GM18502 (cell line): ENCODE measurements at regions not wholly inside any gene's neighbourhood (a gene's known extent, or its start where the extent isn't known, plus 50 kb on each side); places are given as distances from the start of the nearest gene placed in this dataset.

Experiments
- ATAC-seq: cut with Tn5 transposase; IDR thresholded peaks from one replicate; pipeline ENCODE4 v1.9.1; 2021; ENCODE audit warnings: mild to moderate bottlenecking; ENCODE audit not compliant: unreplicated experiment, poor library complexity

DNA sequence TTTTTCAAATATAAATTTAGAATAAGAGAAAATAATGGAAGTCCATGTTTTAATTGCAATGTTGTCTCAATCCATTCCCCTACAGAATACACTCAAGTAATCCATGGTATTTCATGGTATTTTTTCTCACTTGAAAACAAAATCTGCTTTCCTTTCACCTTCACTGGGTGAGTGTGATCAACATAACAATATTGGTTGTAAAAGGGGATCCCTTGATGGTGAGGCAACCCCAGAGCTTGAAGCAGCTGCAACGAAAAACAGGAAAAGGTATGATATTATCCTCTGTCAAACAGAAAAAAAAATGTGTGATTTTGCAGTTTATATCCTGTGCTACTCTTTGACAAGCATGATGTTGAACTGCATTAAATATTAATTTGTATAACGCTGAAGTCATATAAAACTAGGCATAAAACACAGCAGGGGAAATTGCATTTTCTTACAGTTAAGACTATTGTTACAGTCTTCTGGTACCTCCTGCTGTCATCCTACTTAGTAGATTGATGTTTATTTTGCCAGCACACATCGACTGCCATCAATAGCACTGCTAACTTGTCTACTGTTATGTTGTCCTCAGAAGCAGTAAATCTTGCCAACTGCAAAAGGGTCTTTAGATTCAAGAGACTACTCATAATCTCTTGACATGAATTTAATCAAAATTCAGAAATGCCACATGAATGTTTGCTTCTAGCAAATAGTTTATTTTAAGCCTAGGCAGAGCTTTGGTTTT lies 373.1 kb upstream of the MIR17HG start:
- no peak for ATAC-seq

DNA sequence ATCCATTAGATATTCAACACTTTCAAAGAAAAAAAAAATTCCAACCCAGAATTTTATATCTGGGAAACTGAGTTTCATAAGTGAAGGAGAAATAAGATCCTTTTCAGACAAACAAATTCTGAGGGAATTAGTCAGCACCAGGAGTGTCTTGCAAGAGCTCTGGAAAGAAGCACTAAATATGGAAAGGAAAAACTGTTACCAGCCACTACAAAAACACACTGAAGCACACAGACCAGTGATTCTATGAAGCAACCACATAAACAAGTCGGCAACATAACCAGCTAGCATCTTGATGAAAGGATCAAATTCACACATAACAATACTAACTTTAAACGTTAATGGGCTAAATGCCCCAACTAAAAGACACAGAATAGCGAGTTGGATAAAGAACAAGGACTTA lies 368.4 kb upstream of the MIR17HG start:
- no peak for ATAC-seq

DNA sequence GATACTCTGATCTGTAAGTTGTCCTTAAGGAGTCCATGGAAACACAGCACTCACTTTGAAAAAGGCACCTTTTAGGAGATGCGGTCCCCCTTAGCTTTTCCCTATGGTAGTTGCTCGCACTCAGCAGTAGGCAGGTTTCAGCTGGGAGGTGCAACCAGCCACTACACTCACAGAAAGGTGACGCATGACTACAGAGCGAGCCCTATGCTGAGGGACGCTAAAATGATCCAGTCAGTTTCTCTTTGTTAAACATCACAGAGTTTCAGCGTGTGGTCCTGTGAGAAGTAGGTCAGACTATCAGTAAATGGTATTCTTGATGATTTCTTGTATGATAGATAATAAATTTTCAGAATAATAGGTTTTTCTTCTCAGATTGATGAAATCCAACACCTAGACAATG lies 362.7 kb upstream of the MIR17HG start:
- no peak for ATAC-seq

DNA sequence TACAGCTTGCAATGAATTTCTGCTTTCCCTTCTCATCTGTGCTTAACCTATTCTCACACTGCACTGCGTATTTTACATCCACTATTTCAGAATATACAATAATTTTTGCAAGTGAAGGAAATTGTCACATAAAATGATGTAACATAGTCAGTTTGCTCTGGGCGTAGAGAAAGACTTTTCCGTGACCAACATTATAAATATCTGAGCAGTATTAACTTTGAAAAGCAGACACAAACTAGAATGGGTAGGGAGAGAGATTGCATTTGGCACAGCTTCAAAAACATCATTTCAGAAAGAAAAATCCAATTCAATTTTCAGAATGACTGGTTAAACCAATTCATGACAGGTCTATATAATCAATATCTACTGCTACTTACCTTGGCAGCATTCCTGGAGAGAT lies 352.5 kb upstream of the MIR17HG start:
- no peak for ATAC-seq

DNA sequence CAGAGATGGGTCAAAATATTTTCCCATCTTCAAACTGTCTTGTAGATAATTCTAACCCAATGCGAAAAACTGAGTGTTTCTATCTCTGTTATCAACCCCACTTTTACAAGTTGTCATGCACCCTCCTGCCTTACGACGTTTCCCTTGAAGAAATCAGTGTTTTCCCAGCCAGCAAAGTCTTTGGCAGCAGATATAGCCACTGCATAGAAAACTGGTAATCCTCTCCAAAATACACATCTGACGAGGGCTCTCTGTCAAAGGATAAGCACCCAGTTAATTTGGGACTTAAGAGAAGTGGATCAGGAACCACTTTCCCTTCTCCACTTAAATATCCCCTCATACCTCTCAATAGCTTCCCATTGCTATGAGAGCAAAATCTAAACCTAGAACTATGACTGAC lies 351.9 kb upstream of the MIR17HG start:
- no peak for ATAC-seq

DNA sequence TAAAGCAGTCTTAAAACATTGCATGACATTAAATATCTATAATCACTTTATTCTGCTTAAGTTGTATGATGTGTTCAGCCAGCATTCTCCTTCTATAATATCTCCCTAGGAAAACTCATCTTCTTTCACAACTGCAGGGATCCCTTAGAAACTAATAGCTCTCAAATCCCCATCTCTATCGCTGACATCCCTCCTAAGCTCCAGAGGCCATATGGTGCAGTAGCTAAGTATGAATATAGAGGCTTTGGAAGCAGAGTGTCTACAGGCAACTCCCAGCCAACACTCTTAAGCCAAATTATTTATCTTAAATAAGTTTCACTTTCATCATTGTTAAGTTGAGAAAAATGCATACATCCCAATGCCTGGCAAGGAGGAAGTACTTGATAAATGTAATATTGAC lies 349.5 kb upstream of the MIR17HG start:
- ATAC-seq = no peak

DNA sequence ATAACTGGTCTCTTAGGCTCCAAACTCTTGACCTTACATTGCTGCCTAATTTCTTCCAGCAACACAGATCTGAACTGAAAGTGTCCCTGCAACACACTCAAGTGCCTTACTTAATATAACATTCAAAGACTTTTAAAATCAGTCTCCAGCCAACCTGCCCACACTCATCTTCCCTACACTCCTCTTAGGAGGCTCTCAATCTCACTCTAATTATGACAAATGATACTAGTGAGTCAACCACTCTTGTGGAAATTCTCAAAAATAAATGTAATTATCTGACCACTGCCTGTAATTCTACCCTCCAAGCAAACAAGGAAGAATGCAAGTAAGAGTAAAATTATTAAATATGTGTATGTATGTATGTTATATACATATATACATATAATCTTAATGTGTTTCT lies 348.1 kb upstream of the MIR17HG start:
- ATAC-seq = no peak

DNA sequence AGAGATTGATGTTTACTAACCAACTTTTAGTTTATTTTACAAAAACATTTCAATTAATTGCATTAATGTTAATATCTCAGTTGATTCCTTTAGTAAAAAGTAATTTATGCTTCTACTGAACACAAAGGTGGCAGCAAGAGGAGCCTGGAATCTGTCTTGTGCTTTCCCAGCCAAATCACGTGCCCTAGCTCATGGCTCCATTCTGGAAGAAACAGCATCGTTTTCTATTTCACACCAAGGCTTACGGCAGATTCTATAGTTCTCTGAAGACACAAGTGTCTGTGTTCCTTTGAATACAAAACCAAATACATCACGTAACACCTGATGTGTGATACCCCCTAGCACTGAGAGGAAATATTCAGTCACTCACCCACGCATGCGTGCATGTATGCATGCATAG lies 346.1 kb upstream of the MIR17HG start:
- ATAC-seq = no peak

DNA sequence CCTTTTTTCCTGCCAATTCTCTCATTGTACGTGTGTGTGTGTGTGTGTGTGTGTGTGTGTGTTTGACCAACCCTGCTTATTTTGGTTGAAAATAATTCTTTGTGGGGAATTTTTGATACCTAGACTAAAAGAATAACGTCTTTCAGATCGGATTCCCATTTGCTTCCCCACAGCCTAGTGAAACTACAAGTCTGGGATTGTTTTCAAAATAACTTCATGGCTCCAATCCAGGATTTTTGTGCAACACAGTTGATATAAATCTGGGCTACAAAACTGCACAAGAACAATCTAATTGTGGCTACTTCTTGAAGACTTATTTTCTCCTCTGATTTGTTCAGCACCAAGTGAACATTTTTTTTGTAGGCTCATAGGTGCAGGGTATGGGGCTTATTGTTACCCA lies 332.8 kb upstream of the MIR17HG start:
- ATAC-seq = no peak

GRCh38 chr13:91017031-91017668 lies 330.3 kb upstream of the MIR17HG start:
- ATAC-seq = peak; percentile 99

DNA sequence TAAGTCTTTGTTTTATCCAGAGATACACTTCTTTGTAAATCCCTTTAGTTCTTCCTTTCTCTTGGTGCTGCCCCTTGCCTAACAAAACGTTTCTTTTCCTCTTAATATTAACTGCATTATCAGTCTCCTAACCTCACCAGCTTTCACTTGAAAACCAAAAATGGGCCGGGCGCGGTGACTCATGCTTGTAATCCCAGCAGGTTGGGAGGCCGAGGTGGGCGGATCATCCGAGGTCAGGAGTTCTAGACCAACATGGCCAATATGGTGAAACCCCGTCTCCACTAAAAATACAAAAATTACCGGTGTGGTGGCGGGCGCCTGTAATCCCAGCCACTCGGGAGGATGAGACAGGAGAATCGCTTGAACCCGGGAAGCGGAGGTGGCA lies 329.8 kb upstream of the MIR17HG start:
- ATAC-seq = peak; percentile 23

- ATAC-seq = no peak
Measured at GRCh38 chr13:91020461-91021034, 326.9 kb upstream of the MIR17HG start.

GRCh38 chr13:91024157-91024792 lies 323.2 kb upstream of the MIR17HG start:
- ATAC-seq = no peak

DNA sequence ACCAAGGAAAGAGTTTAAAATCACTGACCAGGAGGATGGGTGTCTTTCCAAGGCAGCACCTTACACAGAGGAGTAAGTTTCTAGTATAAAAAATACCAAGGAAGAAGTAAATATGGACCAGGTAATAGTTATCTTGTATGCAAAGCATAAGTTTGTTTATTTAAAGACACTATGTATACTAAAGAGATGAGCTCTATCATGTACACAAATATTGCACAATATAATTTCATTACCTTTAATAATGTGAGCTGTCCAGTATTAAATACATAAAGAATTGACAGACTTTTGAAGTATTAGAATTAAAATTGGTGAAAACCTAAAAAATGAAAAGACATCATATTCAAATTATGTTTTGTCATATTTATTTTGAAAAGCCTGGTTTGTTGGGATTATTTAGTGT lies 322.0 kb upstream of the MIR17HG start:
- ATAC-seq = no peak

- no peak for ATAC-seq
Measured at GRCh38 chr13:91031508-91031907, 316.0 kb upstream of the MIR17HG start.

DNA sequence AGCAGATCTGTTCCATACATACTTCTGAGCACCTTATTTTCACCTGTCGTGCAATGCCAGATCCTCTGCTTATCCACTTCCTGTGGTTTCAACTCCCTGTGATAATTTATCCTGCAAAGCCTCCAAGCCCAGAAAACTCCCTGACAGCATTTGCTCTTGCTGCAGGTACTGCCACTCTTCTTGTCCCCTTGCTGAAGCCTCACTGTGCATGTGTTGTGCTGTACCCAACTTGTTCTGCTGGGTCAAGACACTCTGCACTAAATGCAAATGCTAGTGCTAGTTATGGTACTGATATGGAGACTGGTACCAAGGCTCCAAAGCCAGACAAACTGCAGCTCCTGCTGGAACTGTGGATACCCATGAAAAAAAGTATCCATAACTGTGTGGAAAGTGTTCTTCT lies 315.4 kb upstream of the MIR17HG start:
- ATAC-seq = no peak

DNA sequence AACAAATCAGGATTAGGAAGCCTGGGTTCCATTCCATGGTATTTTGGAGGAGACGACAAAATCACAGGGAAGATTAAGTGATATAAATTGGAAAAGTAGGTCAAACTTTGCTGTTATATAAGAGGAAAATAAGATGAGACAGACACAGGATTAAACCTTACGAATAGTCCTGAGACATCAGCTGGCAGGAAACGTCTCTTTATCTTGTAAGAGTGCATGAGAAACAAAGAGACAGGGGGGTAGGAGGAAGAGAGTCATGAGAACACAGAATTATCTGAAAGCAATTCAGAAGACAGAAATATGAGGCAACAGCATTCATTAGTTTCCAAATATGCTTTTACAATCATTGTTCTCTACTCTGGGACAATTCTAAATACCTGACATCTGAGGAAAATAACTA lies 310.6 kb upstream of the MIR17HG start:
- no peak for ATAC-seq

- ATAC-seq = no peak
Measured at GRCh38 chr13:91042870-91043269, 304.6 kb upstream of the MIR17HG start.

DNA sequence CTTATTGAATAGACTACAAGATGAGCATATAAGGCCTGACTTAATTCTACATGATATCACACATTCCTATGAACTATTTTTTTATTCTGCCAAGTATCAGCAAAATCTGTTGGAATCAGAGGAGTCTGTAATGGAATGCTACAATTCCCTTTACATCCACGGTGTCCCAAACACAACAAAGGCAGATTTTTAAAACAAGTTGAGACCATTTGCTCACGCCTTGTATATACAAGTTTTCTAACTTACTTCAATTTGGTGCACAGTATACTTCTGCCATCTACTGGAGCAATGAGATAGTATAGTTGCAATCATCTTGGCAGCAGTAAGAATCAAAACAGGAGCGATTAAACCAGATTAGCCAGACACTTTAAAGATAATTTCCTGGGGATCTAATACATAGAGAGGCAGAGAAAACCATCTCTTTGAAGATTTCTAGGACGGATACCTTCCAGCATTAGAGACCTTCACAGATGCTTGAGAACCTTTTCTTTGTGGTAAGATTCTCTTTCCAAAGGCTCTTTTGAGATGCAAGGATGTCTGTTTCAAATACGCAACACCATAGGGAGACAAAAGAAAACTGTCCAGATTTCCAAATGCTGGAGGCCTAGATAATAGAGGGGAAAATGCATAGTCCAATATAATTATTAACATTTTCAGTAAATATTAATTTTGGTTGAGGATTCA lies 302.0 kb upstream of the MIR17HG start:
- peak; percentile 62 for ATAC-seq

GRCh38 chr13:91046715-91047327 lies 300.7 kb upstream of the MIR17HG start:
- ATAC-seq = no peak
